Fibroblast of villous mesenchyme (primary cell): ENCODE measurements at regions not wholly inside any gene's neighbourhood (a gene's known extent, or its start where the extent isn't known, plus 50 kb on each side); places are given as distances from the start of the nearest gene placed in this dataset.

ENCODE experiments used
- DNase-seq: peaks from one replicate; pipeline ENCODE4 v3.0.0-alpha.2; 2010; ENCODE audit warnings: low read depth
- H3K4me3 ChIP-seq: 2 replicates; pipeline ENCODE4 v1.5.1; 2011; ENCODE audit warnings: low read depth, mild to moderate bottlenecking, low read length
- TF ChIP-seq, protein P1 (sequence below): IDR thresholded peaks from 2 replicates; pipeline ENCODE4 v1.5.1; 2012; ENCODE audit warnings: low read depth, mild to moderate bottlenecking, low read length; ENCODE audit not compliant: insufficient read depth

DNA sequence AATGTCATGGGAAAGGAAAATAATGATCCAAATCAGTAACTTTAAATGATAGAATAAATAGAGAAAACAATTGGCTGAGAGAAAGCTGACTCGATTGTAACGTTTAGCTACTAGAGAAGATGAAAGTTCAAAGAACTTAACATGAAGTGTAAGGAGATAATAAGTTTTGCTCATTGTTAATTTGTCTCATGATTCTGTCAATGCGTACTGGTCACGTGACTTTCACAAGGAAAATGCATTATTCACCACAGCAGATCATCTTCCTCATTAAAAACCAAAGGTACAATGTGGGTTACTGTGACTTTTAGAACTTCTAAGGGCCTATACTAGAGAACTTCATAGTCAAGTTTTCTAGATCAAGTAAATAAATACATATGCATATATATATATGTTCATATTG is 1207.2 kb downstream of the EFNB2 start:
- no peak for DNase-seq
- H3K4me3 ChIP-seq, result no peak overlapping the region
- TF ChIP-seq, protein P1, sequence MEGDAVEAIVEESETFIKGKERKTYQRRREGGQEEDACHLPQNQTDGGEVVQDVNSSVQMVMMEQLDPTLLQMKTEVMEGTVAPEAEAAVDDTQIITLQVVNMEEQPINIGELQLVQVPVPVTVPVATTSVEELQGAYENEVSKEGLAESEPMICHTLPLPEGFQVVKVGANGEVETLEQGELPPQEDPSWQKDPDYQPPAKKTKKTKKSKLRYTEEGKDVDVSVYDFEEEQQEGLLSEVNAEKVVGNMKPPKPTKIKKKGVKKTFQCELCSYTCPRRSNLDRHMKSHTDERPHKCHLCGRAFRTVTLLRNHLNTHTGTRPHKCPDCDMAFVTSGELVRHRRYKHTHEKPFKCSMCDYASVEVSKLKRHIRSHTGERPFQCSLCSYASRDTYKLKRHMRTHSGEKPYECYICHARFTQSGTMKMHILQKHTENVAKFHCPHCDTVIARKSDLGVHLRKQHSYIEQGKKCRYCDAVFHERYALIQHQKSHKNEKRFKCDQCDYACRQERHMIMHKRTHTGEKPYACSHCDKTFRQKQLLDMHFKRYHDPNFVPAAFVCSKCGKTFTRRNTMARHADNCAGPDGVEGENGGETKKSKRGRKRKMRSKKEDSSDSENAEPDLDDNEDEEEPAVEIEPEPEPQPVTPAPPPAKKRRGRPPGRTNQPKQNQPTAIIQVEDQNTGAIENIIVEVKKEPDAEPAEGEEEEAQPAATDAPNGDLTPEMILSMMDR, result no peak

DNA sequence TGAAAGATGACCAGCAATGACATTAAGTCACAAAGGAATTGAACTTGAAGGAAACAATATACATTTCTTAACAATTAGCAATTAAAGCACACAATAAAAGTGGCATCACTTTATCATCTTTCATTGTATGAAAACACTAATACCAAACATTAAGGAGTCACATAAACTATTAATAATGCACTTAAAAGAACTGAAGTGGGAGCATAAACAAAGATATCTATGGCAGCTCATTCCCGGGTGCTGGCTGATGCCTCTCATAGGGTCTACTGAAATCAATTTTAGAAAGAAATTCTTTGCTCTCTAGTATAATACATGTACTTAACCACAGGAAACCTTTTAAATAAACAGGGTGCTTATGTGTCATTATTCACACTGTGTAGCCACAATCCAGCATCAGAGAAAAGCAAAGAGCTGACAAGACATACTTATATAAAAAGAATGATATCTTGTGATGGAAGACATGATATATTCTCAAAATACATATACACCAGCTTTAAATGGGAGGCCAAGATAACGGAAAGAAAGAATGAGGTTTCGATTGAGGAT is 1207.8 kb downstream of the EFNB2 start:
- DNase-seq, result peak; percentile 2
- TF ChIP-seq, protein P1, result no peak
- H3K4me3 ChIP-seq, result no peak overlapping the region

DNA sequence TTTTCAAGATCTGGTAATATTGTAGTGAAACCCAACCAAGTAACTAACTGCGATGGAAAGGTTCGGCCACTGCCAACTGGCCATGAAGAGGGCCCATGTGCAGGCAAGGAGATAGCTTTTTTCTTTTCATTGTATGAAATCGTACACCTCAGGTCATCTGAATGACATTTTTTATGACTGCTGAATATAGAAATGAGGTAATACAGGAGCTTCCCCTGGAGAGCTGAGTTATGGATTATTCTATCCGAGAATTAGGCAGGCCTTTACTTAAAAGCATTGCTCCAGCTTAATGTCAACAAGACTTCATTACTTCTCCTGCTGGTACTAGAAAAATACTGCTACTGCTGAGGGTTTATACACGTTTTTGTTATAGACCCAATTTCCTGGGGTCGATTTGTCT is 1215.6 kb downstream of the EFNB2 start:
- TF ChIP-seq, protein P1, result no peak
- DNase-seq, result no peak
- H3K4me3 ChIP-seq, result no peak overlapping the region

DNA sequence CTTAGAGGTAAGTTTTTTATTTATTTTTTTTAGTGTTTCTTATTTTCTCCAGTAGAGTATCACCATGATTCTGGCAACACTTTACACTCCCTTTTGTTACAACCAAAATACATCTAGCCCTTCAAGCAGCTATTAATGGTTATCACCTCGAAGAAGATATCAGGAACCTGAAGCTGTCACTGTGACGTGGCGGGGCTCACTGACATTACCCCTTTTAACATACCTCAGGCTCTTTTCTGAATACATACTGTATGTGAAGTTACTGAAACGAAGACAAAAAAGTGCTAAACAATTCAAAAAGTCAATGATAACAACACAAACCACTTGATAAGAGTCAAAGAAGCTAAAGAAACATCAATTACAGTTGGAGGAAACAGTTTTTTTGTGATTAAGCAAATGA is 1218.7 kb downstream of the EFNB2 start:
- no peak overlapping the region for H3K4me3 ChIP-seq
- TF ChIP-seq, protein P1, result no peak
- DNase-seq, result no peak

DNA sequence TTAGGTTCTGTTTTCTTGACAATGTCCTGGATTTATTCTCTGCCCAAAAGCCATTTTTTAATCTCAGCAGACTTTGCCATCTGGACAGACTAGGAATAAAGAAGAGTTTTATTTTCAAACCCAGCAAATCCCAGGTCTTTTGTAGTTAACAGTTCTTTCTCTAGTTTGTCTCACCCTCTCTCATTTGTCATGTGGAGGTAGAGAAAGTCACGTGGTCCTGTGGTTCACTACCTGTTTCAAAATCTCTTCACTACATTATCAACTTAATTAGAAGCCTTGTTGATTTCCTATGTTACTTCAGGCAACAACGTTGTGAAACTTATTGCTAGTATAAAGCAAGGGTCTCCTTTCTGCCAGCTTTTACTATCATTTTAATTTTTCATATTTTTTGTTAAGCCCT is 1222.6 kb downstream of the EFNB2 start:
- DNase-seq, result no peak
- TF ChIP-seq, protein P1, result no peak
- H3K4me3 ChIP-seq, result no peak overlapping the region

DNA sequence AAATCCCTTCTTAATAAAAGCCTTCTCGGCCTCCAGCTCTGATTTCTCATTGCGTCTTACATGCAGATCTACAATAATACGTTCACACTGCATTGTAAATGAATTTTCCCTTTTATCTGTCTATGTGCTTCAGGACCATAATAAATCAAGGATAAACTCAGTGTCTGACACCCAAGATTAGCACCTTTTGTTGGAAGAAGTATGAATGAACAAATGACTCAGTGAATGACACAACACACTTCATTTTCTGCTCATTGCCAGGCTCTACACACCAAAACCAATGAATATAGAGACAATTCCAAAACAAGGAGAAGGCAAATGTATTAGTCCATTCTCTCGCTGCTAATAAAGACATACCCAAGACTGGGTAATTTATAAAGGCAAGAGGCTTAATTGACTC is 1224.4 kb downstream of the EFNB2 start:
- TF ChIP-seq, protein P1, result no peak
- no peak overlapping the region for H3K4me3 ChIP-seq
- no peak for DNase-seq

DNA sequence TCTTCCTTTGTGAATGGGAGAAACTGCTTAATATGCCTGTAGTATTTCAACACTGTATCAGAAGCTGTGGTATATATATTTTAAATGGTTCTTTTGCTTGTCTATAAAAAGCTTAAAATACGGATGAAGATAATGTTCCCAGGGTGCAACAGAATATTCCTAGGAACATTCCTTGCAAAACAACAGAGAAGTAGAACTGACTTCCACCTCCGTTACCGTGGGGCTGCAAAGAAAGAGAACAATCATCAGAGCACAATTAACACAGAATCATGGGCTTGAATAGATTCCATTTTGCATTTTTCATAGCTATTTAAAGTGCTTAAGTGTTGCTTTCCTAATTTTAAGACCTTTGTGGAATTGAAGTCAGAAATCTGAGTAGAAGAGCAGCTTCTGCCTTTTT is 1227.7 kb downstream of the EFNB2 start:
- DNase-seq, result no peak
- TF ChIP-seq, protein P1, result no peak
- no peak overlapping the region for H3K4me3 ChIP-seq
